OCI-LY1 (cell line): ENCODE measurements at regions not wholly inside any gene's neighbourhood (a gene's known extent, or its start where the extent isn't known, plus 50 kb on each side); places are given as distances from the start of the nearest gene placed in this dataset.

Experiments
- H2AFZ ChIP-seq: fragments of 200-600 bp; sonication (generic), shearing (Covaris generic); 2 replicates; pipeline ENCODE4 v1.6.0; 2014; ENCODE audit warnings: antibody characterized with exemption, mild to moderate bottlenecking, low read length
- H3F3A ChIP-seq: fragments of 200-600 bp; sonication (generic), shearing (Covaris generic); 2 replicates; pipeline ENCODE4 v1.6.0; 2014; ENCODE audit warnings: mild to moderate bottlenecking, antibody characterized with exemption, low read length, moderate library complexity; ENCODE audit not compliant: insufficient read depth
- H3K27ac ChIP-seq: fragments of 200-600 bp; sonication (generic); 2 replicates; pipeline ENCODE4 v1.5.1; 2014; ENCODE audit warnings: low read length, mixed run types, mild to moderate bottlenecking, low read depth; ENCODE audit not compliant: poor library complexity, severe bottlenecking
- H3K27me3 ChIP-seq: fragments of 200-600 bp; sonication (generic); 2 replicates; pipeline ENCODE4 v1.6.0; 2014; ENCODE audit warnings: antibody characterized with exemption, mild to moderate bottlenecking, low read length, moderate library complexity; ENCODE audit not compliant: insufficient read depth
- H3K36me3 ChIP-seq: fragments of 200-600 bp; sonication (generic); 2 replicates; pipeline ENCODE4 v1.6.1; 2014; ENCODE audit warnings: mild to moderate bottlenecking, antibody characterized with exemption, low read length, moderate library complexity, mixed read lengths; ENCODE audit not compliant: insufficient read depth
- H3K4me1 ChIP-seq: fragments of 200-600 bp; sonication (generic); 2 replicates; pipeline ENCODE4 v1.5.1; 2014; ENCODE audit warnings: mild to moderate bottlenecking, low read length, moderate library complexity; ENCODE audit not compliant: insufficient read depth, severe bottlenecking
- H3K4me2 ChIP-seq: fragments of 200-600 bp; sonication (generic), shearing (Covaris generic); 2 replicates; pipeline ENCODE4 v1.6.1; 2014; ENCODE audit warnings: low read length
- H3K4me3 ChIP-seq: fragments of 200-600 bp; sonication (generic); 2 replicates; pipeline ENCODE4 v1.5.1; 2014; ENCODE audit warnings: low read length, low read depth, mild to moderate bottlenecking, mixed read lengths; ENCODE audit not compliant: poor library complexity, severe bottlenecking
- H3K79me2 ChIP-seq: fragments of 200-600 bp; shearing (Covaris generic); 2 replicates; pipeline ENCODE4 v1.6.1; 2016; ENCODE audit warnings: mixed run types, low read length, mixed read lengths; ENCODE audit not compliant: insufficient read depth
- H3K9ac ChIP-seq: fragments of 200-600 bp; sonication (generic), shearing (Covaris generic); 2 replicates; pipeline ENCODE4 v1.6.1; 2014; ENCODE audit warnings: mild to moderate bottlenecking, low read length, mixed read lengths
- H3K9me2 ChIP-seq: fragments of 200-600 bp; sonication (generic), shearing (Covaris generic); 2 replicates; pipeline ENCODE4 v1.6.1; 2014; ENCODE audit warnings: low read depth, mild to moderate bottlenecking, low read length, mixed read lengths
- H3K9me3 ChIP-seq: fragments of 200-600 bp; shearing (Covaris generic); 2 replicates; pipeline ENCODE4 v1.6.1; 2014; ENCODE audit warnings: low read length, mixed read lengths
- H4K20me1 ChIP-seq: fragments of 200-600 bp; sonication (generic), shearing (Covaris generic); 2 replicates; pipeline ENCODE4 v1.6.0; 2016; ENCODE audit warnings: mild to moderate bottlenecking, low read length; ENCODE audit not compliant: insufficient read depth
- EZH2 ChIP-seq: fragments of 200-600 bp; sonication (generic), shearing (Covaris generic); IDR thresholded peaks from 2 replicates; pipeline ENCODE4 v1.8.0; 2017; ENCODE audit warnings: borderline replicate concordance, mixed run types, mild to moderate bottlenecking, antibody characterized with exemption, low read length, moderate library complexity, mixed read lengths
- TF ChIP-seq, protein P1 (sequence below): fragments of 200-600 bp; sonication (generic), shearing (Covaris generic); IDR thresholded peaks from 2 replicates; pipeline ENCODE4 v1.5.1; 2017; ENCODE audit warnings: mild to moderate bottlenecking, antibody characterized with exemption, low read length, moderate library complexity, mixed read lengths

DNA sequence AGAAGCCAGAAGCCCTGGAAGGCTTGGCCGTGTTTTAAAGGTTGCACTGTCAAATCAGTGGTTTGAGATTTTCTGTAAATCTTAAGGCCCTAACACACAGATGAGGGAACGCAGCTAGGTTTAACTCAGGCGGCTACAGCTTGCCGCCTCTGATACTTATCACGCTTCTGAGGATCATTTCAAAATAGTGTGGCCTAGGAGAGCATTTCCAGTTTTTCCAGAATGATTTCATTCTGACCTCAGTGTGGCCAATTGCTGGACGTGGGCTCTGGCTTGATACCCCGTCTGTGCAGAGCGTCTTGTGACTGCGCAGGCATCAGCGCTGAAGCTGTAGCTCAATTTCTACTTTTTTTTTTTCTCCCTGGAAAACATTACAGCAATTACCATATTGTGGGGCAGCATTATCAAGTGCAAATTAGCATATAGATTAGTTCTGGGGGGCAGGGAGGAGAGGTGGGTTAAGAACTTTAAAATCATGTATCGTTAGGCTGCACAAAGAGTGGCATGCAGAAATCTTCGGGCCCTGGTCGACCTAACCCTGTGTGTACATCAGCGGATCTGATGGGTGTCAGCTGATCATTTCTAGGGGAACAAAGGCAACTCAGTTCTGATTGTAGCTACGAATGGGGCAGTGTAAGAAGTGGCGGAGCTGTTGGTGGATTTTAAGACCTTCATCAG lies 105.0 kb upstream of the EEF1E1 start:
- Histone ChIP-seq H3K4me3 (no peak overlapping the region), H3K4me1 (no peaks in the 10 kb centered on the region), H3K79me2 (no peaks in the 10 kb centered on the region), H2AFZ (no peak overlapping the region), H3K4me2 (no peak overlapping the region), H3K36me3 (no peaks in the 10 kb centered on the region), H3K27me3 (no peaks in the 10 kb centered on the region; the same call in 1 of the 2 replicates), H3K9me3 (no peaks in the 10 kb centered on the region), H3K9me2 (no peaks in the 10 kb centered on the region), H3K27ac (no peak overlapping the region), H3K9ac (no peak overlapping the region), H3F3A (no peaks in the 10 kb centered on the region), H4K20me1 (no peaks in the 10 kb centered on the region)
- TF ChIP-seq, protein P1, sequence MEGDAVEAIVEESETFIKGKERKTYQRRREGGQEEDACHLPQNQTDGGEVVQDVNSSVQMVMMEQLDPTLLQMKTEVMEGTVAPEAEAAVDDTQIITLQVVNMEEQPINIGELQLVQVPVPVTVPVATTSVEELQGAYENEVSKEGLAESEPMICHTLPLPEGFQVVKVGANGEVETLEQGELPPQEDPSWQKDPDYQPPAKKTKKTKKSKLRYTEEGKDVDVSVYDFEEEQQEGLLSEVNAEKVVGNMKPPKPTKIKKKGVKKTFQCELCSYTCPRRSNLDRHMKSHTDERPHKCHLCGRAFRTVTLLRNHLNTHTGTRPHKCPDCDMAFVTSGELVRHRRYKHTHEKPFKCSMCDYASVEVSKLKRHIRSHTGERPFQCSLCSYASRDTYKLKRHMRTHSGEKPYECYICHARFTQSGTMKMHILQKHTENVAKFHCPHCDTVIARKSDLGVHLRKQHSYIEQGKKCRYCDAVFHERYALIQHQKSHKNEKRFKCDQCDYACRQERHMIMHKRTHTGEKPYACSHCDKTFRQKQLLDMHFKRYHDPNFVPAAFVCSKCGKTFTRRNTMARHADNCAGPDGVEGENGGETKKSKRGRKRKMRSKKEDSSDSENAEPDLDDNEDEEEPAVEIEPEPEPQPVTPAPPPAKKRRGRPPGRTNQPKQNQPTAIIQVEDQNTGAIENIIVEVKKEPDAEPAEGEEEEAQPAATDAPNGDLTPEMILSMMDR, result no peak
- no peak for TF ChIP-seq EZH2

DNA sequence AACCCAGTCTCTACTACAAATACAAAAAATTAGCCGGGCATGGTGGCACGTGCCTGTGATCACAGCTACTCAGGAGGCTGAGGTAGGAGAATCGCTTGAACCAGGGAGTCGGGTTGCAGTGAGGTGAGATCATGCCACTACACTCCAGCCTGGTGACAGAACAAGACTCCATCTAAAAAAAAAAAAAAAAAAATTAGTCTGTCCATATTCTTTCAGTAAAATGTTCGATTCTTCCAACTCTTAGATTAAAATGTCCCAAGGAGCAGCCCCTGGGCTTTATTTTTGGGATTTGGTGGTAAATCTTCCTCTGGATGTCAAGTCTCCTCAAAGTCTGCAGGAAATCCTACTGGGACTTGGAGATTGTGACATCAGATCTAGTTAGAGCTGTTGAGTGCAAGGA lies 101.0 kb upstream of the EEF1E1 start:
- H3K4me1 ChIP-seq, result no peaks in the 10 kb centered on the region
- no peak overlapping the region for H3K4me3 ChIP-seq
- no peak overlapping the region for H3K27ac ChIP-seq
- H3K9ac ChIP-seq, result no peak overlapping the region
- H3K4me2 ChIP-seq, result no peak overlapping the region
- no peaks in the 10 kb centered on the region for H3K9me2 ChIP-seq
- H3K9me3 ChIP-seq, result no peaks in the 10 kb centered on the region
- no peaks in the 10 kb centered on the region for H3K36me3 ChIP-seq
- H2AFZ ChIP-seq, result no peak overlapping the region
- H4K20me1 ChIP-seq, result no peaks in the 10 kb centered on the region
- no peaks in the 10 kb centered on the region for H3K79me2 ChIP-seq
- TF ChIP-seq EZH2, result no peak
- TF ChIP-seq, protein P1, result no peak
- no peaks in the 10 kb centered on the region for H3F3A ChIP-seq
- H3K27me3 ChIP-seq, result no peaks in the 10 kb centered on the region

DNA sequence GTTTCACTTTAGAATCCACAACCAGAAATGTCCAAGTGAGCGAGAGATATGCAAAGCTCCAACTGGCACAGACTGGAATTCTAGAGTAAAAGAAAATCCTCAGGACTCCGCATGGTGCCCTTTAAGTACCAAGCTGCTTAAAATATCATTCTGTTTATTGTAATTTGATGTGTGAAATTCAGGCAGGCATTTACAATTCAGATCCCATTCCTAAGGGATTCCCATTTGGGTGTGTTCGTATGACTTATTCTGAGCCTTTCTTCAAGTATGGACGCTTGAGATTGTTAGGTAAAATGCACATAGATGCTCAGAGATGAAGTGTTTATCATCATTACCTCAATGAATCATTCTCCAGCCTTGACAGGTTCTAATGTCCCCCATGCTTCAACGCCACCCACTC lies 99.3 kb upstream of the EEF1E1 start:
- Histone ChIP-seq H3F3A (no peaks in the 10 kb centered on the region), H3K9me3 (no peaks in the 10 kb centered on the region), H3K9me2 (no peaks in the 10 kb centered on the region), H2AFZ (no peak overlapping the region), H3K4me2 (no peak overlapping the region), H3K4me3 (no peak overlapping the region), H3K27ac (no peak overlapping the region), H3K79me2 (no peaks in the 10 kb centered on the region), H4K20me1 (no peaks in the 10 kb centered on the region), H3K27me3 (no peaks in the 10 kb centered on the region), H3K36me3 (no peaks in the 10 kb centered on the region), H3K4me1 (no peaks in the 10 kb centered on the region), H3K9ac (no peak overlapping the region)
- no peak for TF ChIP-seq EZH2
- TF ChIP-seq, protein P1, result no peak
